ENCODE measurements at regions not wholly inside any gene's neighbourhood (a gene's known extent, or its start where the extent isn't known, plus 50 kb on each side); places are given as distances from the start of the nearest gene placed in this dataset.

- TF ChIP-seq CTCF (IDR thresholded peaks at IDR 0.05) (no peak), POLR2A (IDR thresholded peaks at IDR 0.05) (no peak), EP300 (IDR thresholded peaks at IDR 0.05) (no peak)
These were observed 1296.8 kb upstream of the CDH6 start for GRCh38 chr5:29896646-29897045.

Measured in ovary (tissue), 3 donors.